ENCODE measurements at regions not wholly inside any gene's neighbourhood (a gene's known extent, or its start where the extent isn't known, plus 50 kb on each side); places are given as distances from the start of the nearest gene placed in this dataset.

DNA sequence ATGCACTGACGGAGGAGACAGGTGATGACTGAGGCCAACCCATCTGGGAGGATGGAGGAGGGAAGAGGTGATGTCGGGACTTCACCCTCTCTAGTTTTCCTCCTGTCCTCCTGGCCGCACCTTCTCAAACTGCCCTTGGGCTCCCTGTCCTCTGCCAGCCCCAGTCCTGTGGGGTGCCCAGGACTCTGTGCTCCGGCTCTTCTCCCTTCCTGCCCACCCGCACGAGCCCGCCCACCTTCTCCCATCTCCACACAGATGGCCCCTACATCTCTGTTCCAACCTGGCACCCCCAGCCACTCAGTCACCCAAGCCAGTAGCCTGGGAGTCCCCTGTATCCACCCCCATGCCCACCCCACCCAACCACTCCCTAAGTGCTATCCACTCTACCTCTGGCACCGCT, 206.7 kb upstream of the LINGO1 start (continued):
- TF ChIP-seq ZNF473 (tag by site-specific recombination; IDR thresholded peaks at IDR 0.05) (no peak), ZBTB21 (tag by site-specific recombination; IDR thresholded peaks at IDR 0.05) (no peak), KLF1 (tag by site-specific recombination; IDR thresholded peaks at IDR 0.05) (no peak), ZNF133 (tag by site-specific recombination; IDR thresholded peaks at IDR 0.05) (no peak), ZNF514 (tag by site-specific recombination; IDR thresholded peaks at IDR 0.05) (no peak), ZNF701 (tag by site-specific recombination; IDR thresholded peaks at IDR 0.05) (no peak), ZFP41 (tag by site-specific recombination; IDR thresholded peaks at IDR 0.05; ENCODE audit: borderline replicate concordance) (no peak), PRDM1 (tag by site-specific recombination; IDR thresholded peaks at IDR 0.05) (no peak)
- TF ChIP-seq, protein P1, sequence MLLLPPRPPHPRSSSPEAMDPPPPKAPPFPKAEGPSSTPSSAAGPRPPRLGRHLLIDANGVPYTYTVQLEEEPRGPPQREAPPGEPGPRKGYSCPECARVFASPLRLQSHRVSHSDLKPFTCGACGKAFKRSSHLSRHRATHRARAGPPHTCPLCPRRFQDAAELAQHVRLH (tag by site-specific recombination; IDR thresholded peaks at IDR 0.05): no peak

DNA sequence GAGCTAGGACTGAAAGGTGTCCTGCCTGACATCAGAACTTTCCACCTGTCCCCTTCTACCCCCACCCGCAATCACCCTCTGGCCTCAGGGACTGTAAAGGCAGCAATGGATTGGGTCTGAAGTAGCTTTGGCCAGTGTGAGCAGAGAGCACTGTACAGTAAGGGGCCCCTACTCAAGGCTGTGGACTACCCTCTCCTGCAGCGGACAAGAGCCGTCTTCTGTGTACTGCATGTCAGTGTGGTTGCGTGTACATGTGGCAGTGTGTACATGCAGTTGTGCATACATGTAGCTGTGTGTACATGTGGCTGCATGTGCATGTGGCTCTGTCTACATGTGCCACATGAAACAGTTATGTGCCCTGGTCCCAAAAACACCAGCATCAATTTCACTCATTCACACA, 205.9 kb upstream of the LINGO1 start:
- Histone ChIP-seq H3K4me3 (ENCODE audit: low read depth, low read length) (no peak overlapping the region), H3K36me3 (ENCODE audit: control insufficient read depth in 2 of 2, insufficient read depth in 1 of 2, low read length in 2 of 2) (no peaks in the 10 kb centered on the region), H3K4me1 (ENCODE audit: control insufficient read depth, insufficient read depth, low read length) (no peaks in the 10 kb centered on the region), H3K27ac (ENCODE audit: extremely low read depth, low read depth, low read length) (no peak overlapping the region), H3K9me3 (ENCODE audit: control insufficient read depth, insufficient read depth, low read depth, low read length) (no peaks in the 10 kb centered on the region)
- ChIA-PET POLR2A (no interaction called here), CTCF (interaction anchor here (0.6 to 1.5 kb wide), 4 partner anchors 17 to 78 kb away, joined by 3 to 7 read pairs (median 4); no protein-coding TSS in a partner anchor)
- no peak for TF ChIP-seq ZNF596 (tag by site-specific recombination; IDR thresholded peaks at IDR 0.05)
- TF ChIP-seq GFI1B (tag by site-specific recombination; IDR thresholded peaks at IDR 0.05): no peak
- no peak for TF ChIP-seq ZNF791 (tag by site-specific recombination; IDR thresholded peaks at IDR 0.05)
- TF ChIP-seq ZNF548 (tag by site-specific recombination; IDR thresholded peaks at IDR 0.05): no peak
- TF ChIP-seq, protein P2, sequence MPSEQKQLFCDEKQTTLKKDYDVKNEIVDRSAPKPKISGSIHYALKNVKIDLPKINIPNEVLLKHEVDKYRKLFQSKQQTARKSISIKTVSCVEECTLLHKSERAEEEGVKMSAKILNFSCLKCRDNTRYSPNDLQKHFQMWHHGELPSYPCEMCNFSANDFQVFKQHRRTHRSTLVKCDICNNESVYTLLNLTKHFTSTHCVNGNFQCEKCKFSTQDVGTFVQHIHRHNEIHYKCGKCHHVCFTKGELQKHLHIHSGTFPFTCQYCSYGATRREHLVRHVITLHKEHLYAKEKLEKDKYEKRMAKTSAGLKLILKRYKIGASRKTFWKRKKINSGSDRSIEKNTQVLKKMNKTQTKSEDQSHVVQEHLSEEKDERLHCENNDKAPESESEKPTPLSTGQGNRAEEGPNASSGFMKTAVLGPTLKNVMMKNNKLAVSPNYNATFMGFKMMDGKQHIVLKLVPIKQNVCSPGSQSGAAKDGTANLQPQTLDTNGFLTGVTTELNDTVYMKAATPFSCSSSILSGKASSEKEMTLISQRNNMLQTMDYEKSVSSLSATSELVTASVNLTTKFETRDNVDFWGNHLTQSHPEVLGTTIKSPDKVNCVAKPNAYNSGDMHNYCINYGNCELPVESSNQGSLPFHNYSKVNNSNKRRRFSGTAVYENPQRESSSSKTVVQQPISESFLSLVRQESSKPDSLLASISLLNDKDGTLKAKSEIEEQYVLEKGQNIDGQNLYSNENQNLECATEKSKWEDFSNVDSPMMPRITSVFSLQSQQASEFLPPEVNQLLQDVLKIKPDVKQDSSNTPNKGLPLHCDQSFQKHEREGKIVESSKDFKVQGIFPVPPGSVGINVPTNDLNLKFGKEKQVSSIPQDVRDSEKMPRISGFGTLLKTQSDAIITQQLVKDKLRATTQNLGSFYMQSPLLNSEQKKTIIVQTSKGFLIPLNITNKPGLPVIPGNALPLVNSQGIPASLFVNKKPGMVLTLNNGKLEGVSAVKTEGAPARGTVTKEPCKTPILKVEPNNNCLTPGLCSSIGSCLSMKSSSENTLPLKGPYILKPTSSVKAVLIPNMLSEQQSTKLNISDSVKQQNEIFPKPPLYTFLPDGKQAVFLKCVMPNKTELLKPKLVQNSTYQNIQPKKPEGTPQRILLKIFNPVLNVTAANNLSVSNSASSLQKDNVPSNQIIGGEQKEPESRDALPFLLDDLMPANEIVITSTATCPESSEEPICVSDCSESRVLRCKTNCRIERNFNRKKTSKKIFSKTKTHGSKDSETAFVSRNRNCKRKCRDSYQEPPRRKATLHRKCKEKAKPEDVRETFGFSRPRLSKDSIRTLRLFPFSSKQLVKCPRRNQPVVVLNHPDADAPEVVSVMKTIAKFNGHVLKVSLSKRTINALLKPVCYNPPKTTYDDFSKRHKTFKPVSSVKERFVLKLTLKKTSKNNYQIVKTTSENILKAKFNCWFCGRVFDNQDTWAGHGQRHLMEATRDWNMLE (tag by site-specific recombination; conservative IDR thresholded peaks at IDR 0.05; ENCODE audit: low read depth): no peak
- no peak for TF ChIP-seq MZF1 (tag by site-specific recombination; IDR thresholded peaks at IDR 0.05; ENCODE audit: borderline replicate concordance)
- TF ChIP-seq, protein P3, sequence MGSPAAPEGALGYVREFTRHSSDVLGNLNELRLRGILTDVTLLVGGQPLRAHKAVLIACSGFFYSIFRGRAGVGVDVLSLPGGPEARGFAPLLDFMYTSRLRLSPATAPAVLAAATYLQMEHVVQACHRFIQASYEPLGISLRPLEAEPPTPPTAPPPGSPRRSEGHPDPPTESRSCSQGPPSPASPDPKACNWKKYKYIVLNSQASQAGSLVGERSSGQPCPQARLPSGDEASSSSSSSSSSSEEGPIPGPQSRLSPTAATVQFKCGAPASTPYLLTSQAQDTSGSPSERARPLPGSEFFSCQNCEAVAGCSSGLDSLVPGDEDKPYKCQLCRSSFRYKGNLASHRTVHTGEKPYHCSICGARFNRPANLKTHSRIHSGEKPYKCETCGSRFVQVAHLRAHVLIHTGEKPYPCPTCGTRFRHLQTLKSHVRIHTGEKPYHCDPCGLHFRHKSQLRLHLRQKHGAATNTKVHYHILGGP (tag by site-specific recombination; IDR thresholded peaks at IDR 0.05): no peak
- no peak for TF ChIP-seq REPIN1 (tag by site-specific recombination; IDR thresholded peaks at IDR 0.05; ENCODE audit: low read depth)

DNA sequence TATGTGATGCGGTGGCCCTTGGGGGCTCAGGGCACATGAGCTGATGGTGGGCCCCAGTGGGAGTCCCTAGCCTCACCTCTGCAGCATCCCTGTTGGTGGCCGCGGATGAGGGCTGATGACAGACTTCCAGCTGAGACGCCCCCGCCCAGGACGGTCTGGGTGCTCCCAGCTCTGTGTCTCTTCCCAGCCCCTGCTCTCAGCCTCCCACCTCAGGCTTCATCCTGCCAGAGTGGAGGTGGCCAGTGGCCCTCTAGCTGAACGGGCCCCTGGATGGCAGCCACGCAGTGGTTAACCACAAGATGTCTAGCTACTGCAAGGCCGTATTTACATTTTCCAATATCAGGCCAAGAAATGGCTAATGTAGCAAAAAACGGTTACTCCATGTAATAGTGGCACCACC, 205.3 kb upstream of the LINGO1 start:
- H3K4me3 ChIP-seq (ENCODE audit: low read depth, low read length): no peak overlapping the region
- TF ChIP-seq ZNF146 (tag by site-specific recombination; IDR thresholded peaks at IDR 0.05): no peak
- TF ChIP-seq ZIC2 (tag by site-specific recombination; IDR thresholded peaks at IDR 0.05): peak; percentile 42; the same call in 1 of the 2 replicates
- peak; percentile 81 for TF ChIP-seq EGR2 (tag by site-specific recombination; IDR thresholded peaks at IDR 0.05; ENCODE audit: low read depth)
- no peak for TF ChIP-seq ZNF239 (tag by site-specific recombination; IDR thresholded peaks at IDR 0.05)
- no peak for TF ChIP-seq ZNF133 (tag by site-specific recombination; IDR thresholded peaks at IDR 0.05)
- TF ChIP-seq, protein P4, sequence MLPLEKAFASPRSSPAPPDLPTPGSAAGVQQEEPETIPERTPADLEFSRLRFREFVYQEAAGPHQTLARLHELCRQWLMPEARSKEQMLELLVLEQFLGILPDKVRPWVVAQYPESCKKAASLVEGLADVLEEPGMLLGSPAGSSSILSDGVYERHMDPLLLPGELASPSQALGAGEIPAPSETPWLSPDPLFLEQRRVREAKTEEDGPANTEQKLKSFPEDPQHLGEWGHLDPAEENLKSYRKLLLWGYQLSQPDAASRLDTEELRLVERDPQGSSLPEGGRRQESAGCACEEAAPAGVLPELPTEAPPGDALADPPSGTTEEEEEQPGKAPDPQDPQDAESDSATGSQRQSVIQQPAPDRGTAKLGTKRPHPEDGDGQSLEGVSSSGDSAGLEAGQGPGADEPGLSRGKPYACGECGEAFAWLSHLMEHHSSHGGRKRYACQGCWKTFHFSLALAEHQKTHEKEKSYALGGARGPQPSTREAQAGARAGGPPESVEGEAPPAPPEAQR (tag by site-specific recombination; IDR thresholded peaks at IDR 0.05): no peak
- TF ChIP-seq GLIS1 (tag by site-specific recombination; IDR thresholded peaks at IDR 0.05): peak; percentile 50
- TF ChIP-seq ZNF341 (tag by site-specific recombination; IDR thresholded peaks at IDR 0.05; ENCODE audit: low read depth): no peak
- TF ChIP-seq, protein P5, sequence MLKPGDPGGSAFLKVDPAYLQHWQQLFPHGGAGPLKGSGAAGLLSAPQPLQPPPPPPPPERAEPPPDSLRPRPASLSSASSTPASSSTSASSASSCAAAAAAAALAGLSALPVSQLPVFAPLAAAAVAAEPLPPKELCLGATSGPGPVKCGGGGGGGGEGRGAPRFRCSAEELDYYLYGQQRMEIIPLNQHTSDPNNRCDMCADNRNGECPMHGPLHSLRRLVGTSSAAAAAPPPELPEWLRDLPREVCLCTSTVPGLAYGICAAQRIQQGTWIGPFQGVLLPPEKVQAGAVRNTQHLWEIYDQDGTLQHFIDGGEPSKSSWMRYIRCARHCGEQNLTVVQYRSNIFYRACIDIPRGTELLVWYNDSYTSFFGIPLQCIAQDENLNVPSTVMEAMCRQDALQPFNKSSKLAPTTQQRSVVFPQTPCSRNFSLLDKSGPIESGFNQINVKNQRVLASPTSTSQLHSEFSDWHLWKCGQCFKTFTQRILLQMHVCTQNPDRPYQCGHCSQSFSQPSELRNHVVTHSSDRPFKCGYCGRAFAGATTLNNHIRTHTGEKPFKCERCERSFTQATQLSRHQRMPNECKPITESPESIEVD (tag by site-specific recombination; IDR thresholded peaks at IDR 0.05): no peak
- H3K27ac ChIP-seq (ENCODE audit: extremely low read depth, low read depth, low read length): no peak overlapping the region
- H3K9me3 ChIP-seq (ENCODE audit: control insufficient read depth, insufficient read depth, low read depth, low read length): no peaks in the 10 kb centered on the region
- POLR2A ChIA-PET: interaction anchor here (0.6 kb wide), 1 partner anchor 68 kb away, joined by 5 read pairs; no protein-coding TSS in a partner anchor
- no peaks in the 10 kb centered on the region for H3K36me3 ChIP-seq (ENCODE audit: control insufficient read depth in 2 of 2, insufficient read depth in 1 of 2, low read length in 2 of 2)
- CTCF ChIA-PET: interaction anchor here (0.6 to 1.5 kb wide), 4 partner anchors 17 to 77 kb away, joined by 3 to 7 read pairs (median 6); no protein-coding TSS in a partner anchor
- H3K4me1 ChIP-seq (ENCODE audit: control insufficient read depth, insufficient read depth, low read length): no peaks in the 10 kb centered on the region

Data from HEK293 (cell line).